CD4-positive, alpha-beta T cell (primary cell): ENCODE measurements at regions not wholly inside any gene's neighbourhood (a gene's known extent, or its start where the extent isn't known, plus 50 kb on each side); places are given as distances from the start of the nearest gene placed in this dataset.

Experiments
- ATAC-seq: fragments of 200-7000 bp; cut with Tn5 transposase; one replicate; pipeline ENCODE4 v1.10.0; 2022; ENCODE audit warnings: mild to moderate bottlenecking; ENCODE audit not compliant: poor library complexity
- CTCF ChIA-PET: fragments of 350-600 bp; sonication (Branson Sonifier 250); formaldehyde crosslinking; loops from one replicate; lab custom pipeline; 2021; ENCODE audit warnings: antibody characterized with exemption, inconsistent platforms; lab: Charles Lee
- POLR2A ChIA-PET: fragments of 350-600 bp; sonication (Branson Sonifier 250); formaldehyde crosslinking; loops from one replicate; lab custom pipeline; 2021; ENCODE audit warnings: antibody characterized with exemption, inconsistent platforms; lab: Charles Lee
- DNase-seq, 14 experiments: peaks; one replicate each; pipeline ENCODE4 v3.0.0-alpha.2; 2013 to 2020; ENCODE audit warnings: mixed read lengths in 2 of 14
- H3K27ac ChIP-seq, 2 donors: one replicate each; pipeline versions ENCODE4 v1.5.1 to v1.7.0; 2013; ENCODE audit warnings: low read length in 2 of 2, low read depth in 1 of 2, mild to moderate bottlenecking in 1 of 2
- H3K27me3 ChIP-seq, 2 experiments: 1 replicate in 1 of 2; 2 replicates in 1 of 2; pipeline versions ENCODE4 v1.6.1 to v1.7.0; 2013; ENCODE audit warnings: low read length in 2 of 2, control low read depth in 1 of 2, mild to moderate bottlenecking in 1 of 2, moderate library complexity in 1 of 2; ENCODE audit not compliant: insufficient read depth in 2 of 2, control insufficient read depth in 1 of 2
- H3K36me3 ChIP-seq: one replicate; pipeline ENCODE4 v1.6.1; 2013; ENCODE audit warnings: low read length, control low read depth; ENCODE audit not compliant: insufficient read depth
- H3K4me1 ChIP-seq: one replicate; pipeline ENCODE4 v1.6.1; 2013; ENCODE audit warnings: low read length, control low read depth; ENCODE audit not compliant: insufficient read depth
- H3K4me3 ChIP-seq: one replicate; pipeline ENCODE4 v1.5.1; 2013; ENCODE audit warnings: mild to moderate bottlenecking, low read length, moderate library complexity
- H3K9me3 ChIP-seq, 2 experiments: 1 replicate in 1 of 2; 2 replicates in 1 of 2; pipeline versions ENCODE4 v1.6.1 to v1.7.0; 2013; ENCODE audit warnings: low read length in 2 of 2, mild to moderate bottlenecking in 2 of 2, control low read depth in 1 of 2, moderate library complexity in 1 of 2; ENCODE audit not compliant: control insufficient read depth in 1 of 2, insufficient read depth in 1 of 2
- H3K27ac Mint-ChIP-seq: one replicate; pipeline ENCODE4 v1.8.0; 2020; ENCODE audit warnings: mixed read lengths
- H3K27me3 Mint-ChIP-seq: one replicate; pipeline ENCODE4 v1.8.0; 2021; ENCODE audit warnings: mixed read lengths
- H3K36me3 Mint-ChIP-seq: one replicate; pipeline ENCODE4 v1.8.0; 2021; ENCODE audit warnings: low read depth, mixed read lengths
- H3K4me1 Mint-ChIP-seq: one replicate; pipeline ENCODE4 v1.8.0; 2021; ENCODE audit warnings: low read depth, mixed read lengths
- H3K4me3 Mint-ChIP-seq: one replicate; pipeline ENCODE4 v1.8.0; 2020; ENCODE audit warnings: mild to moderate bottlenecking, mixed read lengths
- H3K9me3 Mint-ChIP-seq: one replicate; pipeline ENCODE4 v1.8.0; 2020; ENCODE audit warnings: mixed read lengths
- intact Hi-C, 2 experiments: fragments of 100-400 bp; cut with DNase I in 1 of 2; cut with micrococcal nuclease in 1 of 2; formaldehyde crosslinking; loops; one replicate each; pipeline versions ENCODE4 v1.15.1 to v1.9.0; 2023 to 2025; cut with DNase I, micrococcal nuclease
- TF ChIP-seq, protein P1 (sequence below): fragments of 200-600 bp; IDR thresholded peaks from one replicate; pipeline ENCODE4 v1.8.0; 2022; ENCODE audit warnings: antibody characterized with exemption, mild to moderate bottlenecking

DNA sequence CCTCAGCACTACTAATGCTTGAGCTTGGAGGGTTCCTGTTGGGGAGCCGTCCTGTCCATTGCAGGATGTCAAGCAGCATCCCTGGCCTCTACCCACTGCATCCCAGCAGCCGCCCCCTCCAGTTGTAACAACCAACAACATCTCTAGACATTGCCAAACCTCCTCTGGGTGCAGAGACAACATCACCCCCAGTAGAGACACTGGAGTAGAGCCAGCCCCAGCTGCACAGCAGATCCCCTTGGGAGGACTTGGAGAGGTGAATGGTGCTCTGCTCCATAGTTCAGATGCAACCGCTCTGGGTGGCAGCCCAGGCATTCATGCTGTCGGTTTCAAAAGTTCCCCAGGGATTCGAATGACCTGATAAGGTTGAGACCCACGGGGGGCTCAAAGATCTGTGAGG, 259.0 kb downstream of the MN1 start:
- H3K9me3 ChIP-seq = peaks cover 0 to 6% of the 10 kb centered on the region in 2 experiments
- no peaks in the 10 kb centered on the region for H3K4me1 Mint-ChIP-seq
- peaks cover 18% of the 10 kb centered on the region for H3K27me3 Mint-ChIP-seq
- no peak overlapping the region for H3K27ac Mint-ChIP-seq
- TF ChIP-seq, protein P1, sequence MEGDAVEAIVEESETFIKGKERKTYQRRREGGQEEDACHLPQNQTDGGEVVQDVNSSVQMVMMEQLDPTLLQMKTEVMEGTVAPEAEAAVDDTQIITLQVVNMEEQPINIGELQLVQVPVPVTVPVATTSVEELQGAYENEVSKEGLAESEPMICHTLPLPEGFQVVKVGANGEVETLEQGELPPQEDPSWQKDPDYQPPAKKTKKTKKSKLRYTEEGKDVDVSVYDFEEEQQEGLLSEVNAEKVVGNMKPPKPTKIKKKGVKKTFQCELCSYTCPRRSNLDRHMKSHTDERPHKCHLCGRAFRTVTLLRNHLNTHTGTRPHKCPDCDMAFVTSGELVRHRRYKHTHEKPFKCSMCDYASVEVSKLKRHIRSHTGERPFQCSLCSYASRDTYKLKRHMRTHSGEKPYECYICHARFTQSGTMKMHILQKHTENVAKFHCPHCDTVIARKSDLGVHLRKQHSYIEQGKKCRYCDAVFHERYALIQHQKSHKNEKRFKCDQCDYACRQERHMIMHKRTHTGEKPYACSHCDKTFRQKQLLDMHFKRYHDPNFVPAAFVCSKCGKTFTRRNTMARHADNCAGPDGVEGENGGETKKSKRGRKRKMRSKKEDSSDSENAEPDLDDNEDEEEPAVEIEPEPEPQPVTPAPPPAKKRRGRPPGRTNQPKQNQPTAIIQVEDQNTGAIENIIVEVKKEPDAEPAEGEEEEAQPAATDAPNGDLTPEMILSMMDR = no peak
- ATAC-seq = no peak
- no peaks in the 10 kb centered on the region for H3K4me1 ChIP-seq
- no peaks in the 10 kb centered on the region for H3K36me3 ChIP-seq
- H3K9me3 Mint-ChIP-seq = no peaks in the 10 kb centered on the region
- H3K4me3 Mint-ChIP-seq = no peak overlapping the region
- peaks cover 2 to 6% of the 10 kb centered on the region in 2 experiments for H3K27me3 ChIP-seq
- intact Hi-C loops = no loop called here
- no peak overlapping the region for H3K4me3 ChIP-seq
- CTCF ChIA-PET = no interaction called here
- POLR2A ChIA-PET = no interaction called here
- DNase-seq = no peak
- H3K36me3 Mint-ChIP-seq = no peaks in the 10 kb centered on the region
- no peak overlapping the region for H3K27ac ChIP-seq

DNA sequence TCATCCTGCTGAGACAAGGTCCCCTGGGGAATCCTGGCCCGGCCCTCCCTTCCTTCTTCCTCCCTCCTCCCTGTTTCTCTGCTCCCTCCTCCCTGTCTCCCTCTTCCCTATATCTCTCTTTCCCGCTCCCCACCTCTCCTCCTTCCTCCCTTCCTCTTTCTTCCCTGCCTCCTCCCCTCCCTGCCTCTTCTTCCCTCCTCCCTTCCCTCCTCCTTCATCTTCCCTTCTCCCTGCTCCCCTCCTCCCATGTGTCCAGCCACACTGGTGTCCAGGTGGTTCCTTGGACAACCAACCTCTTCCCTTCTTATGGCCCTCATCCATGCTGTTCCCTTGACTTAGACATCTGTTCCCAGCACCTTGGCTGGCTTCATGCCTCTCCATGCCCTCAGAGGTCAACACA, 258.1 kb downstream of the MN1 start:
- H3K4me1 Mint-ChIP-seq = no peaks in the 10 kb centered on the region
- intact Hi-C loops = no loop called here
- ChIA-PET CTCF (no interaction called here), POLR2A (no interaction called here)
- Histone ChIP-seq H3K4me1 (no peaks in the 10 kb centered on the region), H3K36me3 (no peaks in the 10 kb centered on the region), H3K9me3 (peaks cover 0 to 5% of the 10 kb centered on the region in 2 experiments), H3K4me3 (no peak overlapping the region), H3K27me3 (peaks cover 2 to 6% of the 10 kb centered on the region in 2 experiments), H3K27ac (no peak overlapping the region)
- H3K4me3 Mint-ChIP-seq = no peak overlapping the region
- no peaks in the 10 kb centered on the region for H3K9me3 Mint-ChIP-seq
- TF ChIP-seq, protein P1 = no peak
- ATAC-seq (no peak), DNase-seq (no peak)
- H3K27me3 Mint-ChIP-seq = peaks cover 18% of the 10 kb centered on the region
- H3K27ac Mint-ChIP-seq = no peak overlapping the region
- H3K36me3 Mint-ChIP-seq = no peaks in the 10 kb centered on the region

DNA sequence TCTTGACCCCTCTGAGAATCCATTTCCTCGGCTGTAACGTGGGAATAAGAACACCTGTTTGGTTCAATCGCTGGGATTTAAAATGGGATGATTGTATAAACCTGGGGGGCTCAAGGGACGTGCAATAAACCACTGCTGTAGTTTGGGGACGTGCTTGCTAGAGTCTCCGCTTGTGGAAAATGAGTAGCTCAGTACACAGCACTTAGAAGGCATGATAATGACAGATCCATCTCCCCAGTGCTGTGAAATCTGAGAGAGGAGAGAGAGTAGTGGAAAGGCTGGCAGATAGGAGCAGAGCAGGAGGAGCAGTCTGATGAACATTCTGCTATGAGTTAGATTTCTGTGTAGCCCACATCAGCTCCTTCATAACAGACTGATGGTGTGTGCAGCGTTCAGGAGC, 256.5 kb downstream of the MN1 start:
- Mint-ChIP-seq H3K9me3 (no peaks in the 10 kb centered on the region), H3K4me1 (no peaks in the 10 kb centered on the region), H3K27ac (no peak overlapping the region), H3K27me3 (peaks cover 18% of the 10 kb centered on the region), H3K36me3 (no peaks in the 10 kb centered on the region), H3K4me3 (no peak overlapping the region)
- Histone ChIP-seq H3K27ac (no peak overlapping the region), H3K27me3 (peaks cover 2 to 6% of the 10 kb centered on the region in 2 experiments), H3K4me1 (no peaks in the 10 kb centered on the region), H3K9me3 (peaks cover 0 to 9% of the 10 kb centered on the region in 2 experiments), H3K36me3 (no peaks in the 10 kb centered on the region), H3K4me3 (no peak overlapping the region)
- TF ChIP-seq, protein P1 = no peak
- ChIA-PET CTCF (no interaction called here), POLR2A (no interaction called here)
- ATAC-seq = no peak
- intact Hi-C loops = no loop called here
- DNase-seq = no peak
